HL-60 (cell line): ENCODE measurements at regions not wholly inside any gene's neighbourhood (a gene's known extent, or its start where the extent isn't known, plus 50 kb on each side); places are given as distances from the start of the nearest gene placed in this dataset.

Experiments used
- TF ChIP-seq, protein P1 (sequence below): IDR thresholded peaks from one replicate; pipeline ENCODE4 v1.5.1; 2011; ENCODE audit warnings: low read length, control low read depth, inconsistent platforms; ENCODE audit not compliant: insufficient read depth
- TF ChIP-seq, protein P2 (sequence below): IDR thresholded peaks from 2 replicates; pipeline ENCODE4 v1.6.1; 2012; ENCODE audit warnings: low read depth; ENCODE audit not compliant: insufficient replicate concordance

DNA sequence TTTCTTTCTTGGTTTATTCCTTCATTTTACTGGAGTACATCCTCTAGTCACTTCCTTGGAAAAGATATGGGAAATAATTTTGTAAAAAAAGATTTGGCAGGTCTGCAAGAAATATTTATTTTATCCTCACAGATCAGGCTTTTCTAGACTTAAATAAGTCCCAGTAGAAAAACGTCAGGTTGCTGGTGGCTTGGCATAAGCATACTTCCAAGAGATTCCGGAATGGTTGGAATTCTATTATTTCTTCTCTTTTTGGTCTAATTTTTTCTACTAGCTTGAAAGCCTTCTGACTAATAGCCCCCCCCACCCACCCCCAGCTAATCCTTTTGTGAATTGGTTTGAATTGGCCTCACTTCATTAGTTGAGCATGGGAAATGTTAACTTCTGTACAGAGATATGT, 147.6 kb downstream of the ZIC5 start:
- TF ChIP-seq, protein P1, sequence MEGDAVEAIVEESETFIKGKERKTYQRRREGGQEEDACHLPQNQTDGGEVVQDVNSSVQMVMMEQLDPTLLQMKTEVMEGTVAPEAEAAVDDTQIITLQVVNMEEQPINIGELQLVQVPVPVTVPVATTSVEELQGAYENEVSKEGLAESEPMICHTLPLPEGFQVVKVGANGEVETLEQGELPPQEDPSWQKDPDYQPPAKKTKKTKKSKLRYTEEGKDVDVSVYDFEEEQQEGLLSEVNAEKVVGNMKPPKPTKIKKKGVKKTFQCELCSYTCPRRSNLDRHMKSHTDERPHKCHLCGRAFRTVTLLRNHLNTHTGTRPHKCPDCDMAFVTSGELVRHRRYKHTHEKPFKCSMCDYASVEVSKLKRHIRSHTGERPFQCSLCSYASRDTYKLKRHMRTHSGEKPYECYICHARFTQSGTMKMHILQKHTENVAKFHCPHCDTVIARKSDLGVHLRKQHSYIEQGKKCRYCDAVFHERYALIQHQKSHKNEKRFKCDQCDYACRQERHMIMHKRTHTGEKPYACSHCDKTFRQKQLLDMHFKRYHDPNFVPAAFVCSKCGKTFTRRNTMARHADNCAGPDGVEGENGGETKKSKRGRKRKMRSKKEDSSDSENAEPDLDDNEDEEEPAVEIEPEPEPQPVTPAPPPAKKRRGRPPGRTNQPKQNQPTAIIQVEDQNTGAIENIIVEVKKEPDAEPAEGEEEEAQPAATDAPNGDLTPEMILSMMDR, result no peak
- TF ChIP-seq, protein P2, sequence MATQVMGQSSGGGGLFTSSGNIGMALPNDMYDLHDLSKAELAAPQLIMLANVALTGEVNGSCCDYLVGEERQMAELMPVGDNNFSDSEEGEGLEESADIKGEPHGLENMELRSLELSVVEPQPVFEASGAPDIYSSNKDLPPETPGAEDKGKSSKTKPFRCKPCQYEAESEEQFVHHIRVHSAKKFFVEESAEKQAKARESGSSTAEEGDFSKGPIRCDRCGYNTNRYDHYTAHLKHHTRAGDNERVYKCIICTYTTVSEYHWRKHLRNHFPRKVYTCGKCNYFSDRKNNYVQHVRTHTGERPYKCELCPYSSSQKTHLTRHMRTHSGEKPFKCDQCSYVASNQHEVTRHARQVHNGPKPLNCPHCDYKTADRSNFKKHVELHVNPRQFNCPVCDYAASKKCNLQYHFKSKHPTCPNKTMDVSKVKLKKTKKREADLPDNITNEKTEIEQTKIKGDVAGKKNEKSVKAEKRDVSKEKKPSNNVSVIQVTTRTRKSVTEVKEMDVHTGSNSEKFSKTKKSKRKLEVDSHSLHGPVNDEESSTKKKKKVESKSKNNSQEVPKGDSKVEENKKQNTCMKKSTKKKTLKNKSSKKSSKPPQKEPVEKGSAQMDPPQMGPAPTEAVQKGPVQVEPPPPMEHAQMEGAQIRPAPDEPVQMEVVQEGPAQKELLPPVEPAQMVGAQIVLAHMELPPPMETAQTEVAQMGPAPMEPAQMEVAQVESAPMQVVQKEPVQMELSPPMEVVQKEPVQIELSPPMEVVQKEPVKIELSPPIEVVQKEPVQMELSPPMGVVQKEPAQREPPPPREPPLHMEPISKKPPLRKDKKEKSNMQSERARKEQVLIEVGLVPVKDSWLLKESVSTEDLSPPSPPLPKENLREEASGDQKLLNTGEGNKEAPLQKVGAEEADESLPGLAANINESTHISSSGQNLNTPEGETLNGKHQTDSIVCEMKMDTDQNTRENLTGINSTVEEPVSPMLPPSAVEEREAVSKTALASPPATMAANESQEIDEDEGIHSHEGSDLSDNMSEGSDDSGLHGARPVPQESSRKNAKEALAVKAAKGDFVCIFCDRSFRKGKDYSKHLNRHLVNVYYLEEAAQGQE, result no peak
